H1 (cell line): ENCODE measurements at regions not wholly inside any gene's neighbourhood (a gene's known extent, or its start where the extent isn't known, plus 50 kb on each side); places are given as distances from the start of the nearest gene placed in this dataset.

Experiments used
- CTCF ChIA-PET: fragments of 300-600 bp; sonication (Branson Sonifier 250); formaldehyde crosslinking; loops from one replicate; lab custom pipeline; 2021; ENCODE audit not compliant: partially characterized antibody; lab: Charles Lee
- POLR2A ChIA-PET: fragments of 300-600 bp; sonication (Branson Sonifier 250); formaldehyde crosslinking; loops from one replicate; lab custom pipeline; 2021; ENCODE audit warnings: inconsistent platforms; ENCODE audit not compliant: partially characterized antibody; lab: Charles Lee
- DNase-seq, 2 experiments: peaks; one replicate each; pipeline versions ENCODE4 v3.0.0 to v3.0.0-alpha.2; 2010 to 2022; ENCODE audit warnings: low spot score in 2 of 2, low read depth in 1 of 2, mixed read lengths in 1 of 2
- FAIRE-seq: peaks from 2 replicates; lab custom pipeline; 2011; peaks lifted over from hg19 to GRCh38; lab: Jason Lieb, UNC
- H2AFZ ChIP-seq: 2 replicates; pipeline ENCODE4 v1.8.1; 2012; ENCODE audit warnings: low read length, inconsistent platforms
- H2AK5ac ChIP-seq: 2 replicates; pipeline ENCODE4 v1.6.1; 2013; ENCODE audit warnings: low read depth, low read length
- H2BK120ac ChIP-seq: replicated peaks from 2 replicates; pipeline ENCODE3; 2013; ENCODE audit warnings: low read depth, low read length, inconsistent platforms
- H2BK12ac ChIP-seq: 2 replicates; pipeline ENCODE4 v1.6.1; 2013; ENCODE audit warnings: low read depth, low read length
- H2BK15ac ChIP-seq: 2 replicates; pipeline ENCODE4 v1.6.1; 2013; ENCODE audit warnings: low read length
- H2BK20ac ChIP-seq: 2 replicates; pipeline ENCODE4 v1.6.1; 2013; ENCODE audit warnings: low read length
- H2BK5ac ChIP-seq: 2 replicates; pipeline ENCODE4 v1.6.1; 2013; ENCODE audit warnings: low read depth, low read length
- H3K14ac ChIP-seq: 2 replicates; pipeline ENCODE4 v1.6.1; 2013; ENCODE audit warnings: inconsistent platforms; ENCODE audit not compliant: insufficient read length
- H3K18ac ChIP-seq: 2 replicates; pipeline ENCODE4 v1.6.1; 2013; ENCODE audit warnings: low read length; ENCODE audit errors: extremely low read depth
- H3K23ac ChIP-seq: 2 replicates; pipeline ENCODE4 v1.6.1; 2013; ENCODE audit warnings: inconsistent platforms; ENCODE audit not compliant: insufficient read length
- H3K23me2 ChIP-seq: 2 replicates; pipeline ENCODE4 v1.6.1; 2013; ENCODE audit warnings: low read depth, low read length
- H3K27ac ChIP-seq: 2 replicates; pipeline ENCODE4 v1.6.1; 2011; ENCODE audit warnings: low read depth, low read length, inconsistent platforms
- H3K27me3 ChIP-seq, 4 experiments: replicated peaks in 1 of 4; 1 replicate in 1 of 4; 2 replicates in 3 of 4; pipeline versions ENCODE4 v1.6.1 to v1.8.1; 2011 to 2013; ENCODE audit warnings: low read length in 3 of 4, mild to moderate bottlenecking in 3 of 4, inconsistent platforms in 2 of 4, mixed read lengths in 2 of 4, moderate library complexity in 1 of 4; ENCODE audit not compliant: control insufficient read depth in 3 of 4, insufficient read depth in 3 of 4; ENCODE audit errors: extremely low read depth in 1 of 4
- H3K36me3 ChIP-seq, 4 experiments: 2 replicates each; pipeline versions ENCODE4 v1.6.1 to v1.8.1; 2011 to 2013; ENCODE audit warnings: mild to moderate bottlenecking in 4 of 4, low read length in 3 of 4, moderate library complexity in 2 of 4, control low read depth in 1 of 4, inconsistent platforms in 1 of 4; ENCODE audit not compliant: insufficient read depth in 4 of 4, control insufficient read depth in 2 of 4
- H3K4ac ChIP-seq: replicated peaks from 2 replicates; pipeline ENCODE3; 2013; ENCODE audit warnings: low read length, low read depth, mixed read lengths, inconsistent platforms; ENCODE audit not compliant: insufficient read length
- H3K4me1 ChIP-seq, 4 experiments: replicated peaks in 1 of 4; 1 replicate in 1 of 4; 2 replicates in 3 of 4; pipeline versions ENCODE4 v1.6.1 to v1.8.1; 2011 to 2013; ENCODE audit warnings: low read length in 3 of 4, inconsistent platforms in 2 of 4, mixed read lengths in 1 of 4; ENCODE audit not compliant: insufficient read depth in 4 of 4, control insufficient read depth in 3 of 4
- H3K4me2 ChIP-seq, 2 experiments: 2 replicates each; pipeline versions ENCODE4 v1.6.1 to v1.8.1; 2011 to 2013; ENCODE audit warnings: low read depth in 2 of 2, low read length in 2 of 2, control low read depth in 1 of 2, inconsistent platforms in 1 of 2, mild to moderate bottlenecking in 1 of 2; ENCODE audit not compliant: insufficient read depth in 1 of 2
- H3K4me3 ChIP-seq, 4 experiments: fragments of 200-600, 300-600 bp in 1 of 4; sonication (generic), shearing (Covaris generic), sonication (Bioruptor Twin) in 1 of 4; 2 replicates each; pipeline versions ENCODE4 v1.5.1 to v1.8.1; 2011 to 2016; ENCODE audit warnings: low read length in 4 of 4, low read depth in 3 of 4, control low read depth in 2 of 4, inconsistent platforms in 2 of 4, mild to moderate bottlenecking in 2 of 4, mixed read lengths in 1 of 4, moderate library complexity in 1 of 4; ENCODE audit not compliant: insufficient read depth in 2 of 4; ENCODE audit errors: extremely low read depth in 1 of 4
- H3K56ac ChIP-seq: replicated peaks from 2 replicates; pipeline ENCODE3; 2013; ENCODE audit warnings: low read depth, mild to moderate bottlenecking, mixed read lengths, low read length, inconsistent platforms; ENCODE audit not compliant: insufficient read length
- H3K79me1 ChIP-seq: 2 replicates; pipeline ENCODE4 v1.6.1; 2013; ENCODE audit warnings: low read depth, low read length, control low read depth
- H3K79me2 ChIP-seq, 2 experiments: 2 replicates each; pipeline versions ENCODE4 v1.6.1 to v1.8.1; 2012 to 2013; ENCODE audit warnings: low read length in 2 of 2, mild to moderate bottlenecking in 2 of 2, inconsistent platforms in 1 of 2; ENCODE audit not compliant: insufficient read depth in 2 of 2, control insufficient read depth in 1 of 2
- H3K9ac ChIP-seq, 4 experiments: replicated peaks in 1 of 4; 1 replicate in 1 of 4; 2 replicates in 3 of 4; pipeline versions ENCODE4 v1.6.1 to v1.8.1; 2011 to 2013; ENCODE audit warnings: low read depth in 3 of 4, low read length in 3 of 4, control low read depth in 2 of 4, mild to moderate bottlenecking in 2 of 4, moderate library complexity in 2 of 4, inconsistent platforms in 1 of 4; ENCODE audit errors: extremely low read depth in 1 of 4
- H3K9me3 ChIP-seq, 2 experiments: 2 replicates each; pipeline versions ENCODE4 v1.6.1 to v1.8.1; 2012 to 2013; ENCODE audit warnings: mild to moderate bottlenecking in 2 of 2, moderate library complexity in 2 of 2, control low read depth in 1 of 2, inconsistent platforms in 1 of 2, low read depth in 1 of 2, low read length in 1 of 2, mixed read lengths in 1 of 2; ENCODE audit not compliant: insufficient read depth in 2 of 2
- H4K20me1 ChIP-seq, 2 experiments: replicated peaks in 1 of 2; 2 replicates each; pipeline versions ENCODE3 to v1.8.1; 2011 to 2013; ENCODE audit warnings: inconsistent platforms in 2 of 2, low read length in 2 of 2, mild to moderate bottlenecking in 1 of 2; ENCODE audit not compliant: insufficient read depth in 2 of 2, control insufficient read depth in 1 of 2
- H4K5ac ChIP-seq: 2 replicates; pipeline ENCODE4 v1.6.1; 2013; ENCODE audit warnings: low read length, low read depth, mixed read lengths, inconsistent platforms; ENCODE audit not compliant: insufficient read length
- H4K8ac ChIP-seq: 2 replicates; pipeline ENCODE4 v1.8.0; 2013; ENCODE audit warnings: mild to moderate bottlenecking, moderate library complexity, low read length, inconsistent platforms; ENCODE audit not compliant: insufficient read depth; ENCODE audit errors: extremely low read depth
- H4K91ac ChIP-seq: replicated peaks from 2 replicates; pipeline ENCODE3; 2013; ENCODE audit warnings: low read length, mixed read lengths, inconsistent platforms; ENCODE audit not compliant: insufficient read length
- CTCF ChIP-seq, 3 experiments: IDR thresholded peaks; 1 replicate in 2 of 3; 2 replicates in 1 of 3; pipeline versions ENCODE4 v1.5.1 to v1.6.1; 2011; ENCODE audit warnings: low read length in 3 of 3, mild to moderate bottlenecking in 3 of 3, inconsistent platforms in 2 of 3, low read depth in 1 of 3, moderate library complexity in 1 of 3; ENCODE audit not compliant: insufficient read depth in 1 of 3; ENCODE audit errors: control extremely low read depth in 1 of 3
- KDM5A ChIP-seq: fragments of 200-600 bp; IDR thresholded peaks from 2 replicates; pipeline ENCODE4 v1.7.1; 2012; ENCODE audit warnings: mild to moderate bottlenecking, low read length, inconsistent platforms, mixed read lengths
- RFX5 ChIP-seq: IDR thresholded peaks from 2 replicates; pipeline ENCODE4 v1.6.1; 2011; ENCODE audit warnings: low read depth, low read length, improper control_type of control experiment, borderline replicate concordance
- SRF ChIP-seq: IDR thresholded peaks from 2 replicates; pipeline ENCODE4 v1.6.1; 2011; ENCODE audit warnings: mild to moderate bottlenecking, low read depth, low read length, moderate library complexity
- SUZ12 ChIP-seq: fragments of 200-600 bp; sonication (generic); IDR thresholded peaks from 2 replicates; pipeline ENCODE4 v1.6.1; 2012; ENCODE audit warnings: mild to moderate bottlenecking, inconsistent platforms, low read length, moderate library complexity, mixed read lengths
- USF2 ChIP-seq: IDR thresholded peaks from 2 replicates; pipeline ENCODE4 v1.6.1; 2011; ENCODE audit warnings: low read length, improper control_type of control experiment
- YY1 ChIP-seq: IDR thresholded peaks from 2 replicates; pipeline ENCODE4 v1.6.1; 2011; ENCODE audit warnings: low read depth, mild to moderate bottlenecking, low read length
- WGBS, 2 experiments: shearing (Covaris generic) in 1 of 2; methylation state at CpG; one replicate each; pipeline versions ENCODE4 v1.1.6 to v1.1.7; 2013 to 2015; ENCODE audit warnings: low lambda C conversion rate in 2 of 2, mixed read lengths in 2 of 2, inconsistent platforms in 1 of 2, low coverage in 1 of 2, missing lambda C conversion rate in 1 of 2; ENCODE audit not compliant: insufficient replicate concordance in 2 of 2, insufficient coverage in 1 of 2, insufficient read length in 1 of 2; ENCODE audit errors: extremely low coverage in 1 of 2, missing lambda C conversion rate in 1 of 2; 5-methylcytosine and 5-hydroxymethylcytosine counted together

GRCh38 chr11:115776916-115777315 is 272.7 kb upstream of the CADM1 start:
- Histone ChIP-seq H2BK5ac (no peak overlapping the region), H2BK15ac (no peak overlapping the region), H3K27me3 (no peaks in the 10 kb centered on the region), H2BK12ac (no peak overlapping the region), H2AFZ (no peak overlapping the region), H3K4ac (no peak overlapping the region), H4K91ac (no peak overlapping the region)
- CTCF ChIA-PET = interaction anchor here (0.7 to 1.0 kb wide), 2 partner anchors 93 to 443 kb away, joined by 3 read pairs; no protein-coding TSS in a partner anchor
- POLR2A ChIA-PET = no interaction called here
- TF ChIP-seq KDM5A (no peak), CTCF (IDR thresholded peaks at IDR 0.05; ENCODE audit: control extremely low read depth in 1 of 3, insufficient read depth in 1 of 3, low read depth in 1 of 3, low read length in 3 of 3) (no peak), YY1 (no peak), SRF (no peak), RFX5 (no peak), USF2 (no peak), SUZ12 (no peak)
- TF ChIP-seq, all 59 proteins: peak for 0
- Histone ChIP-seq H3K18ac (no peak overlapping the region), H3K79me1 (no peaks in the 10 kb centered on the region), H3K9me3 (no peaks in the 10 kb centered on the region), H2AK5ac (no peak overlapping the region), H4K8ac (no peak overlapping the region), H3K27ac (no peak overlapping the region), H3K56ac (no peak overlapping the region), H3K23ac (no peak overlapping the region), H3K9ac (no peak overlapping the region), H4K20me1 (no peaks in the 10 kb centered on the region), H3K79me2 (no peaks in the 10 kb centered on the region), H2BK120ac (no peak overlapping the region), H4K5ac (no peak overlapping the region), H3K14ac (no peak overlapping the region), H2BK20ac (no peak overlapping the region), H3K4me3 (no peak overlapping the region), H3K23me2 (no peaks in the 10 kb centered on the region; the same call in 1 of the 2 replicates), H3K4me2 (no peak overlapping the region), H3K36me3 (no peaks in the 10 kb centered on the region), H3K4me1 (no peaks in the 10 kb centered on the region; a peak in 1 of 7 replicates)
- DNase-seq (no peak), FAIRE-seq (no peak)
- WGBS, 2 experiments = 89% methylated on average over 4 of the region's 6 CpGs; no CpG with 5 or more reads in 1 of the 2 experiments
